ENCODE measurements at regions not wholly inside any gene's neighbourhood (a gene's known extent, or its start where the extent isn't known, plus 50 kb on each side); places are given as distances from the start of the nearest gene placed in this dataset.

DNA sequence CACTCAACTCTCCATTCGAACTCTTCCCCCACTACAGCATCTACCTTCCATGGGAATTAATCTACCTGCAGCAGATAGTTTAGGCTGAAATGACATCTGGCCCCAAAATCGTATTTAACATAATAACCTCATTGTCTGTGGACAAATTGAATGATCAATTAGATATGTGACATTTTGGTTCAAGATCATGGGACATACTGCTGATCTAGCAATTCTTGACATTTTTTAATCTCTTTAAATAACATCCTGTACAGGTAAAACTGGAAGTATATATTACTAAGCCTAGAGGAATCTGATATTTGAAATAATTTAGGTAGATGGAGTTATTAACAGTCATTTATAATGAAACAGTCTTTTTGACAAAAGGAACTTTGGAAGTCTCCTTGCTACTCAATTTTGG is 702.5 kb downstream of the NLGN4X start:
- DNase-seq = no peak

DNA sequence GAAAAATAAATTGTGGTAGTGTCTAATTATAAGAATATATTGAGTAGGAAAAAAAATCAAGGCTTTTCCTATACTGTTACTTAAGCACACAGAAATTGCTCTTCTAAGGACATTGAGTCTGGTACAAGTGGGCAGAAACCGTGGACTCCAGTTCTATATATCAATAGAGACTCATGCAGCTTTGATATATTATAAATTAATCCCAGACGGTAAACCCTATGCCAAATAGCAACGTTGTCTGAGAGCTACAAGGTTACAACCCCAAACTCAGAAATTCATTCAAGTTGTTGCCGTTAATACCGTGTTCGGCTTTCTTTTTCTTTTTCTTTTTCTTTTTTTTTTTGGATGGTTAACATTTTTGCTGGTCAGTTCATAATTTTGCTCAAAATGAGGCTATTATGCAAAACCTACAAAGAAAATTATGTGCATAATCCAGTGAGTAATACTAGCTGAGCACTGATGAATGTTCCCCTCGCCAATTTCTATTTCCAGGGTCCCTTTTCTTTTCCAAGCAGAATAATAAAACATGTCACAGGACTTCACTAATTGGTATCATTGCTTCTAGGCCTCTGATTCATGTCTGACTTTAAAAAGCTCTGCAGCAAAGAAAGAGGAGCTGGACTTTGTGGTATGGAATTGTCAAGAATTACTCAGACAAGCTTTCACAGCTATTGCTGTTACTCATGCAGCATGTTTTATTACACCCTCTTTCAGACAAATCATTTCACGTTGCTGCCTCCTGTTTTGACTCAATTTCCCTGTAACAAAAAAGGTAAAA is 737.7 kb downstream of the NLGN4X start:
- DNase-seq = no peak

DNA sequence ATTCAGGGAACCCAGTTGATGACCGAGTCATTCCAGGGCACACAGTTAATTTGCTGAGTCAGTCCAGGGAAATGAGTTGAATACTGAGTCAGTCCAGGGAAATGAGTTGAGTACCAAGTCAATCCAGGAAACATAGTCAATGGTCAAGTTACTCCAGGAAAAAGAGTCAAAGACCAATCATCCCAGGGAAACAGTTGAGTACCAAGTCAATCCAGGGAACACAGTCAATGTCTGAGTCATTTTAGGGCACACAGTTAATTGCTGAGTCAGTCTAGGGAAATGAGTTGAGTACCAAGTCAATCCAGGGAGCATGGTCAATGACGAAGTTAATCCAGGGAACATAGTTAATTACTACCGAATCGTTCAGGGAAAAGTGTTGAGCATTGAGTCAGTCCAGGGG is 754.4 kb downstream of the NLGN4X start:
- DNase-seq = no peak

DNA sequence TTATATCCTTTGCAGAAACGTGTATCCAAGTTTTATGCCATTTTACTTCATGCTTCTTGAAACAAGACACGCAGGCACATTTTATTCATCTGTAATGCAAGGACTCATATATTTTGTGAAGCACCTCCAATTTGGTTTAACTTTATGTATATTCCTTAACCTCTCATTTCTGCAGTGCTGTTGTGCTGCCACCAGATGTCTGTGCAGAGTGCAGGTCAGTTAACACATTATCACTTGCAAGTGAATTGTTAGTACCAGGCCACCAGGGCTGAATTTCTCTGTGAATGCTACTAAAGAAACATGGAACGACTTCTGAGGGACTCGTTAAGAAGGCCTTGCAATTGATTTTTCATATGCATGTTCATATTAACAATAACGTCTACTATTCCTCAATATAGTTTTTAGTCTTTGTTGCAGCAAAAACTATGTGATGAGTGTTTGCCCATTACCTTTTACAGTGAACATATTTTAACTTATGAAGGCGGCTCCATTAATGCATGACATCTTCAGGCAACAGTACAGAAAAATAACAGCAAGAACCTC is 770.3 kb downstream of the NLGN4X start:
- no peak for DNase-seq

DNA sequence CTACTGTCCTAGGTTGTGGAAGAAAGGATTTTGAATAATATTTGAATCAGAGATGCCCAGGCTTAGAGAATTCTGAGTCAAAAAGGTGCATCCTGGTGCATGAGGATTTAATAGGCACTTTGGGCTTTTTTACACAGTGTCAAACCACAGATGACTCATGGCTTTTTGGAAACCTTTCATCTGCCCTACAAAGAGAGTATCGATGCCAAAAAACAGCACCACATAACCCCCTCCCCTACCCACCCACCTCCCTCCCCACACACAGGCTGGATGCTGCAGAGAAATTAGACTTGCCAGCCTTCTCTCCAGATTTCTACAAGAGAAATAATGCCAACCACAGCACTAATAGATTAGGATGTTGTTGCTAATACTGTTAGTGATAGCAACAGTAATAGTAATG is 779.3 kb downstream of the NLGN4X start:
- no peak for DNase-seq

DNA sequence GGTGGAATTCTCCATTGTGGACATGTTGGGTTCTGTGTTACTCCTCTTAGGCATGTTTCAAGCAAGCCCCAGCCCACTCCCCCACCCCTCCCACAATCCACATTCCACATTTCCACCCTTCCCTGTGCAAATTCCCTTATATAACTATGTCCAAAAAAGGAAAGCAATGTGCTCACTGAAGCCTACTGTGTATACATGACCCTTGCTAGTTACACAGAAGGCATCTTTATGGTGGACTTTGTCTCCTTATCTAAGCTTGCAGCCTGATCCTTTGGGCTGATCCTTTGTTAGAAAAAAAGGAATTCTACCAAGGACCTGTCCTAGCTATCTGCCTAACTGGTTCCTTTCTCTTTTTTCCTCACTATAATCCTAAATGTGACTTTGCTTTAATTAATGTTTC is 796.8 kb downstream of the NLGN4X start:
- DNase-seq = no peak

DNA sequence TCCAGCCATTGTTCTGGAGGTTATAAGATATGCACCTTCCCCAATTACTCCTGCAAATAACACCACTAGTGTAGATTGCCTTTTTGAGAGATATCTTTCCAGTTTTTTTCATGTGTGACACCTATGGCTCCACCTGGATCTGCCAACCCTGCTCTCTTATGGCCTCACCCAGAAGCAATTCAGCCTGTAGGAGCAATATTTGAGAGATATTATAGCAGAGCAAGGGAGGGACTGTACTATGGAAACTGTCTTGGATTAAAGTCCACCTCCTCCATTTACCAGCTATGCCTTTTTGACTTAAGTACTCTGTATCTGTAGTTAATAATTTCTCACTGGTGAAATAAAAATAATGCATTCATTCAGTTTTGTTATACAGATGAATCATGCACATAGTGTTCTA is 803.5 kb downstream of the NLGN4X start:
- DNase-seq = no peak

DNA sequence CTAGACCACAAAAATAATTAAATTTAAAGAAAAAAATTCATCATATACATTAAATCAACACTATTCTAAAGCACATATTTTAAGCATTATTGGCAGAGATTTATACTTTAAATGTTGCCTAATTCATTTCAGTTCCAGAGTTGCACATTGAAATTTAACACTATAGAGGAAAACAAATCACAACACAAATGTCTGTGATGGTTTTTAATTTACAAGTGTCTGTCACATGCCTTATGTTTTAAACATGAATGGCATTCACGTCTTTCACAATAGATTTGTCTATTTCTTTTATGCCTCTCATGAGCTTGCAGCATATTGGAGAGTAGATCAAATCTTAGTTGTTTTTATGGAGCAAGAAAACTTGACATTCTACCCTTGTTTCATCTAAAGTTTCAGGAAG is 811.3 kb downstream of the NLGN4X start:
- DNase-seq = no peak

DNA sequence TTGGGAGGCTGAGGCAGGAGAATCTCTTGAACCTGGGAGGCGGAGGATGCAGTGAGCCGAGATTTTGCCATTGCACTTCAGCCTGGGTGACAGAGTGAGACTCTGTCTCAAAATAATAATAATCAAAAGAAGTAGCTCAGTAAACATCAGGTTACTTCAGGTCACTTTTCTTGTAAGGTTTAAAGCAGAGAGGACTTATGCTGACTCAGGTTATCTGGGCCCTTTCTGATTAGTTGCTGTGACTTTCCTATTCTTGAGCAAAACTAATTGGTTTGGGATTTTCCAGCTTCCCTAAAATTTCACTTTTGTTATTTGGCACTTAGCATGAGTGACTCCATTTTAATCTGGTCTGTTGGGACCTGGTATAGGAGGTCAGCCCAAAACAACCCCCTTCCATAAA is 812.9 kb downstream of the NLGN4X start:
- no peak for DNase-seq

DNA sequence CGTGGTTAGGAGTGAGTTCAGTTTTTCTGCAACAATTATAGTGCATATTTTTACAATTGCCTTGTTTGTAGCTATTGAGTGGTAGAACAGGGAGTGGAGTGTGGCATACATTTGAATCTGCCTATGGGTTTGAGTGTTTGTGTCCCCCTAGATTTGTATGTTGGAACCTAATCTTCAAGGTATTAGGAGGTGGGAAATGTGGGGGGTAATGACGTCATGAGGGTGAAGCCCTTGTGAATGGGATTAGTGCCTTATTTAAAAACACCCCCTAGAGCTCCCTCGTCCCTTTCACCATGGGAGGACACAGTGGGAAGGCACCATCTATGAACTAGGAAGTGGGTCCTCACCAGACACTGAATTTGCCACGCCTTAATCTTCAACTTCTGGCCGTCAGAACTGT is 819.6 kb downstream of the NLGN4X start:
- DNase-seq = no peak

DNA sequence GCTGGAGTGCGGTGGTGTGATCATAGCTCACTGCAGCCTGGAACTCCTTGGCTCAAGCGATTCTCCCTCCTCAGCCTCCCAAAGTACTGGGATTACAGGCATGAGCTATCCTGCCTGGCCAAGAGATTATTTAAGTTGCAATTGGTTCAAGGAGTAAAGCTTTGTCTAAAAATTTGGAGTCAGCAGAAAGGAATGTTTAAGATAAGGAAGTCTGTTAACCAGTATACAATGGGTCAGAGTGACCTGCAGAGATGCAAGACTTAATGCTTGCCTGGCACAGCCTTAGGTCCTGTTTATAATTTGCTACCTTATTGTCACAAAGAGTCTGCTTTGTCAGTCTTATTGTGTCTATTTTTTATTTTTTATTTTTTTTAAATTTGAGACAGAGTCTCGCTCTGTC is 826.2 kb downstream of the NLGN4X start:
- DNase-seq = no peak

DNA sequence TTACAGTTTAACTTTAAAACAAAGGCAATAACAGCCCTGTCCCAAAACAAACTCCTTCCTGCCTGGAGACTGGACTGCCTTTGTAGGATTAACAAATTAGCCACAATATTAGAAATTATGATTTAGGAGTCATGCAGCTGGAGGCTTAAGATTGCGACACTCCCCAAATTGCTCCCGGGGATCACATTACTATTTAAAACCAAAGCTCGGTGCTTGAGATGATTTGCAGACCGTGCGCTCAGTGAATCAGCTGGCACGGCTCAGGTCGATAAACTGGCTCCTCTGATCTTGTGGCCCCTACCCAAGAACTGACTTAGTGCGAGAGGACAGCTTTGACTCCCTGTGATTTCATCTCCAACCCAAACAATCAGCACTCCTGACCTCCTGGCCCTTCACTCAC is 829.3 kb downstream of the NLGN4X start:
- DNase-seq = no peak

DNA sequence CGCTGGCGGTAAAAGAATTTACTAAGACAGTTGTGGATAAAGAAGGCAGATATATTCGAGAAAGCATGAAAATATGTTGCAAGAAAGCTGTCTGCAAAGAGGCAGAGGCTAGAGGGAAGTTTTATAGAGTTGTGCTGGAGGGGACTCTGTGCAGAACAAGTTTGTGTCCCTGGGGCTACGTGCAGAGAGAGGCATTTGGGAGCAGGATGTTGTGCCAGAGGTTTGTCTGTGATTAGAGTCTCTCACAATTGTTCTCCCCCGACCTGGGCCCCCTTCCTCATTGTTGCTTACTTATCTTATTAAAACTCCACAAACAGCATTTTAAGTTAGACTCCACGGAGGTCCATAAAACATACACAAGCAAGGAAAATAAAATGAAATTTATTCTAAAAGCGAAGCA is 831.3 kb downstream of the NLGN4X start:
- no peak for DNase-seq

DNA sequence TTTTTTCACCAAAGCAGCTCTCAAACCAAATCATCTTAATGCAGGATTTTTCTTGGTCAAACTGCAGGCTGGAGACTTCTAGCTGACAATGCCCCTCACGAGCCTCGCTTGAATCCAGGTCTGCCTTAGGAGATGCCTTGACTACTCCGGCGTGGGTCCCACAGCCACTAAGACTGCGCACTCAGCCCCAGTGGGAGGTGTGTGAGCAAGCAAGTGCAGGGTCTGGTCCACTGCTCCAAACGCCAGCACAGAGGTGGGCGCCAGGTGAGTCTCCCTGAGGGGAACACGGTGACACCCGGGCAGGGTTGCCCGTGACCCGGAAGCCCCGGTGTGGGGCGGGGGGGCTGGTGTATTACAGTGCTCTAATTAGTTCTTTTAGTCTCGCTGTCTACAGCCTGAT is 838.3 kb downstream of the NLGN4X start:
- DNase-seq = no peak

DNA sequence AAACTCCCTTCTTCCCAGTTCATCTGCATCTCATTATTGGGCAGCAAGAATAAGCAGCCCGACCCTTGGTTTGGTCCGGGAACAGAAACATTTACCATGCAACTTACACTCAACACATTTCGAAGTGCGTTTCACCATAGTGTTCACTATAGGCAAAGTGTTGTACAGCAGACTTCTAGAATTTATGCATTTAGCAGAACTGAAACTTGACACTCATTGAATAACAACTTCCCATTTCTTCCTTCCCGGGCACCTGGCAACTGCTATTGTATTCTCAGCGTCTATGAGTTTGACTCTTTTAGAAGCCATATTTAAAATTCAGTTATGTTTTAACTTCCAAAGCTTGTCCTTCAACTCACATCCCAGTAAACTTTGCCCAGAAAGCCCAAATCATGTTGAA is 840.6 kb downstream of the NLGN4X start:
- no peak for DNase-seq

DNA sequence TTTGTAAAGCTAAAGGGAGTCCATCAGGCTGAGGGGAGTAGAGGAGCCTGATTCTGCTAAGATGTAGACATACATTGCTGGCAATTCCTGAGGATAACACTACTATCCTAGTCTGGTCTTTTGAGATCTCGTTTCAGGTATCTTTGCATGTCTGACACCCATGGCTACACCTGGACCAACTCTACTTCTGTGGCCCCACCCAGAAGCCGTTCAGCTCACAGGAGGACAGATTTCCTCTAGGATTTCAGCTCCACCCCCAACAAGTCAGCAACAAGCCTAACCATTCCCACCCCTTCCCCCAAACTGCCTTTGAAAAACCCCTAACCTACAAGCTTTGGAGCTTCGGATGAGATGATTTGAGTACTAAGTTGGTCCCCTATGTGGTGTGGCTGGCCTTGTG is 848.2 kb downstream of the NLGN4X start:
- DNase-seq = no peak

DNA sequence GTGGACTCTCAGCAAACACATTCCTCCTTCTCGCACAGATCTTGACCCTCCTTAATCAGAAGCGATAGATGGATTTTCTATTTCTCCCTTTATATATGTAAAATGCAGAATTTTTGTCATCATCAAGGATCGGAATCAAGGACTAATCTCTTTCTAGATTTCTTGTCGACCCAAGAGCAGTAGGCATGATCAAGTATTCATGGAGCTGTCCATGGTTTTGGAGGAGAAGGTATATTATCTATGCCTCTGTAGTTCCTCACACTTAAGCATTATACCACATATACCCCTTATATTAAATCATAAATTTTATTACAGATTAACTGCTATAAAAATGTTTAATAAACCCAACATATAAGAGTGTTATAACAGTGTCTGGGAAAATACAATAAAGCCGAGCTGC is 886.8 kb downstream of the NLGN4X start:
- no peak for DNase-seq

DNA sequence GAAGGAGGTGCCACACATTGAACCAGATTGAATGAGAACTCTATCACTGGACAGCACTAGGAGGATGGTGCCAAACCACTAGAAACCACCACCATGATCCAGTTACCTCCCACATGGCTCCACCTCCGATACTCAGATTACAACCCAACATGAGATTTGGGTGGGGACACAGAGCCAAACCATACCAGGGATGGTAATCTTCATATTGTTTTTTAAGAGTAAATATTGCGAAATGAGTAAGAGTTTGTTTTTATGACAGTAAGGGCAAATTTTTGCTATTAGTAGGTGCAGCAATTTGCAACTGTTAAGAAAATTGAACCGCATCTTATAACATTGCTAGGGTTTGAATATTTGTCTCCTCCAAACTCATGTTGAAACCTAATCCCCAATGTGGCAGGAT is 891.5 kb downstream of the NLGN4X start:
- no peak for DNase-seq

DNA sequence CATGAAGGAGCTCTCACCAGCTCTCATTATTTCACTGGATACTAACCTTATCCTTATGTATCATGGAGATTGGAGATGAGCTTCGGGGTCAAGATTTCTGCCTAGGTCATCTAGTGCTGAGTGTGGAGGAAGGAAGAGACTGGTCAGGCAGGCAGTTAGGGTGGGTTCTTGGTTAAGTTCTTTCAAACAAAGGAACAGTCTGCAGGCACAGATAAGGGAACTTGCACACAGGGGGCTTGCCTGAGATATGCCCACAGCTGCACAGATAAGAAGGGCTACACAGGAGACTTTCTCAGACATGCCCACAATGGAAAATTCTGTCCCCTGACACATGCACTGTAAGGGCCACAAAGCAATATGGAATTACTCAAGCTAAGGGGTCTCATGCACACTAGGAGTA is 904.1 kb downstream of the NLGN4X start:
- DNase-seq = no peak

DNA sequence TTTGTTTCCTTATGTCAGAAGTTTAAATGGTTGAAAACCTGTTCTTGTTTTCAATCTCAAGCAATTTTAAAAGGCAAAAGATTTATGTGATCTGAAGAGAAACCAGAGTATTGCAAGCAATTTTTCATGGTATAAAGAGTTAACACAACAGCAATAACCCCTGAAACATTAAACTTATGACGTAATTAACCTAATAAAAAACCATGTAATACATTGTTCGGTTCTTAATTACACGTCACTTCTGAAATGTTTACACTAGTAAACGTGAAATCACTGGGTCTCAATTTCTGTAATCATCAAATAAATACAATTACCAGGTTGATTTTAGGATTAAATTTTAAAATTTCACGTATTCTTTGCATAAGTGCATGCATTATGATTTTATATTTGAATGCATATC is 914.5 kb downstream of the NLGN4X start:
- no peak for DNase-seq

DNA sequence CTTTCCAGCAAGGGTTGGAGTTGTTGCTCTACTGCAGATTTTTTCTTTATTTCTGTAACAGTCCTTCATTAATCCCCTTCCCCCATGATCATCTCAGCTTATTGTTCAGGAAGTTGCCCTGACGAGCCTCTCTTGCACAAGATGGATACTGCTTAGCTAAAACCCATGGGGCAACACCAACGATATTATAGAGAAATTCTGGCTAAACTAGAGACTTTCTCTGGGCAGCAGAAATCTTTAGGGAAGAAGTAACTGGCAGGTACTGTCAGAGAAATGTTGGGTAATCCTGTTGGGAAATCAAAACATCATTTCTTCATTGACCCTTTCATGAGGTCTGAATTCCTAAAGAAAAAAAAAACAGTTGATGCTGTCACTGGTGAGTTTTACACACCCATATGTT is 921.3 kb downstream of the NLGN4X start:
- no peak for DNase-seq

DNA sequence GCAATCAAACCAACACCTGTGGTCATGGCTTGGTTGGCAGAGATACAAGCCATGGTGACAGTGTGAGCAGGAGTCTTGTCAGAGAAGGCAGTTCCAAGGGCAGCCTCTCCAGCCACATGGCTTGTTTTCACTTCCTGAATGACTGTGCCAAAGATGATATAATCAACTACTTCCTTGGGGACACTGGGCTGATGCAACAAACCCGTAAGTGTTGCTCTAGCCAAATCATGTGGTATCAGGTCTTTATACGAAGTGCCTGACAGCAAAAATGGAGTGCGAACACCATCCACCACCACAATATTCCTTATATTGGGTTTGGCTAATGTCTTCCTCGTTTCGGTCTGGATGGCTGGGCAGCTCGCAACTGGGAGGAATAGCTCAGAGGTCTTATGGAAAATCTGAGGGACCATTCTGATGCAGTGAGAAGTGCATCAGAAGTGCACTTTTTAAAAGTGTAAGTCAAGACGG is 922.0 kb downstream of the NLGN4X start:
- peak; percentile 0 for DNase-seq

DNA sequence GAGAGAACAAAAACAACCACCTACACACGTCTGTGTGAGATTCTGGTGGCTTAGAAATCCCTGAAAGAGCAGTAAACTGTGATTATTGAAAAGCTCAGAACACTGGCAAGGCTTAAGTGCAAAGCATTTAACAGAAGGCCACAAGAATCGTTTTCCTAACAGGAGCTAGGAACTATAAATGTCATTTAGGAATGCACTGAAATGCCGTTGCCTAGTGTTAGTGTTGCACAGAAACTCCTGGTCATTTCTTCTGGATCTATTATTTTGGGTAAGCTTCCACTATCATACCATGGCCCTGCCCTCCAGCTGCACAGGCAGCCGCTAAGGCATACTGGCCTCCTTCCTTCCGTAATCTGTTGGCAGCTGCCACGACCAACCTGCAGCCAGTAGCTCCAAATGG is 923.2 kb downstream of the NLGN4X start:
- no peak for DNase-seq

DNA sequence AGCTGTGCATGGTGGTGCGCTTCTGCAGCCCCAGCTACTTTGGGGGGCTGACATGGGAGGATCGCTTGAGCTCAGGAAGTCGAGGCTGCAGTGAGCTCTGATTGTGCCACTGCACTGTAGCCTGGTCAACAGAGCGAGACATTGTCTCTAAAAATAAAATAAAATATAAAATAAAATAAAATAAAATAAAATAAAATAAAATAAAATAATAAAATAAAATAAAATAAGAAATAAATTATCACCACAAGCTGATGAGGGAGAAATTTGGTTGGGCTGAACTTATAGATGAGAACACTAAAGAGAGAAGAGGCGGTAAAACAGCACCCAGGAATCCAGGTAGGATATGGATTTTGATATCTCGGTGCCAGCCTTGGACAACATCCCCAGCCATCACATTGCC is 933.7 kb downstream of the NLGN4X start:
- no peak for DNase-seq

DNA sequence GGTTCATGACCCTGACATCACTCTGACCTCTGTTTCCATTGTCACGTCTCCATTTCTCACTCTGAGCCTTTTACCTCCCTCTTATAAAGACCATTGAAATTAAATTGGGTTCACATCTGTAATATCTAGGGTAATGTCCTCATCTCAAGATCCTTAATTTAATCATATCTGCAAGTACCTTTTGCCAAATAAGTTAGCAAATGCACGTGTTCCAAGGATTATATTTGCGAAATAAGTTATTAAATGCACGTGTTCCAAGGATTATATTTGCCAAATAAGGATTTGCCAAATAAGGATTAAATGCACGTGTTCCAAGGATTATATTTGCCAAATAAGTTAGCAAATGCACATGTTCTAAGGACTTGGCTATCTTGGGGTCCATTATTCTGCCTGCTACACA is 938.0 kb downstream of the NLGN4X start:
- DNase-seq = no peak
